GM19463 (cell line): ENCODE measurements at regions not wholly inside any gene's neighbourhood (a gene's known extent, or its start where the extent isn't known, plus 50 kb on each side); places are given as distances from the start of the nearest gene placed in this dataset.
A peak's percentile ranks its signal among the peaks of the same experiment; 100 is the strongest.
"Not testable (repeated sequence)": the region's sequence is repeated elsewhere in the genome, so short reads cannot be mapped to it uniquely, and the experiment has no call there.

ENCODE experiments used
- ATAC-seq: cut with Tn5 transposase; IDR thresholded peaks from one replicate; pipeline ENCODE4 v1.9.1; 2021; ENCODE audit warnings: mild to moderate bottlenecking, moderate library complexity; ENCODE audit not compliant: unreplicated experiment

DNA sequence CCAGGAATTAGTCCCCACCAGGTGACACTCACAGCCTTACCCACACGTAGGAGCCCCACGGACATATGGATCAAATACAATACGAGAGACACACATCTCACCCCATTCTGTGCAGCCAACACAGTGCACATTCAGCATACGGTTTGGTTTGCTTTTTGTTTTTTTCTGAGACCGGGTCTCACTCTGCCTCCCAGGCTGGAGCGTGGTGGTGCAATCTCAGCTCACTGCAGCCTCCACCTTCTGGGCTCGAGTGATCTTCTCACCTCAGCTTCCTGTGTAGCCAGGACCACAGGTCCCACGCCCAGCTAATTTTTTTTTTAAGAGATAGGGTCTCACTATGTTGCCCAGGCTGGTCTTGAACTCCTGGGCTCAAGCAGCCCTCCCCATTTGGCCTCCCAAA lies 102.8 kb downstream of the POTEB start:
- not testable (repeated sequence) for ATAC-seq

DNA sequence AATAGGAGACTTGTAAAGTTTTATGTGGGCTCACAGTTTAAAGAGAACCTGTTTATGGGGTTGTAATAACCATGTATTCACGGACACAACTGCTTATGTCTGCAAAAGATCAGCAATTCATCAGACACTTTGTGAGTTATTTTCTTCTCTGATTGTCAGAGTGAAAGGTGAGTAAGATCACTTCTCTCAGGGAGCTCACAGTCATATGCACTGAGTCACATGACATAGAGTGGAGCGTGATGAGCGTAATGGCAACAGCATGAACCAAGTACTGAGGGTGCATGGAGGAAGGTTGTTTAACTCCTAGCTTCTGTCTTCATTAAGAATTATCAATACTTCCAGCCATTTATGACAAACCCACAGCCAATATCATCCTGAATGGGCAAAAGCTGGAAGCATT lies 111.0 kb downstream of the POTEB start:
- ATAC-seq = not testable (repeated sequence)

- not testable (repeated sequence) for ATAC-seq
These were observed 113.8 kb downstream of the POTEB start for GRCh38 chr15:21763756-21764155.

DNA sequence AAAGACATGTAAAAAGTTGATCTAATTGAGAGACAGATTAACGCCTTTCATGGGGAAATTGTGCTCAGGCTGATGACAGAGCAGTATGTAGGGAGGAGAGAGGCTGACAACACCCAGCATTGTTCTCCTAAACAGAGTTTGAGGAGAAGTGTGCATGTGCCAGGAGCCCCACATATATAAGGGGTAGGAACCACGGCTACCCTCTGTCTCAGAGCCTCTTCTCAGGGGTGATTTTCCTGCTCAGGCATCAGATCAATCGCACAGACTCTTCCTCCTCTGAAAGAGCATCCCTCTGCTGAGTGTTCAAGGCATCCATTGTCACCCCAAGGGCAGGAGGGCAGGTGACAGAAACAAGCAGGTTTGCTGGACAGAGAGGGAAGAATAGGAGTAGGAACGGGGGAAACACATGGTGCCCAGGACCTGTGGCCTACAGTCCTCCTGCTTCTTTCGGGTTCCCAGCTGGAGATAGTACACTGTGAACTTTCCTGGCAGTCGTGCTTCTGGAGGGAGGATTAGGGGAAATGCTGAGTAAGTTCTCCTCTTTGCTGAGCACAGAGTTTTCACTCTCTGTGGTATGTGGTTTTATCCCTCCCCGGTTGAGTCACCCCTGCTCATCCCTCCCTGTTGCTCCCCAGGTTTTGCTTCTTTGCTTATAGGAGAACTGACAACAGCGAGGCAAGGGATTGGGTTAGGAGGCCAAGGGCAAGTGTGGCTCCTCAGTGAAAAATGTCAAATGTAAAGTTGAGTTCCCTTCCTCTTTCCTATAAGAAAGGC lies 117.1 kb downstream of the POTEB start:
- not testable (repeated sequence) for ATAC-seq

DNA sequence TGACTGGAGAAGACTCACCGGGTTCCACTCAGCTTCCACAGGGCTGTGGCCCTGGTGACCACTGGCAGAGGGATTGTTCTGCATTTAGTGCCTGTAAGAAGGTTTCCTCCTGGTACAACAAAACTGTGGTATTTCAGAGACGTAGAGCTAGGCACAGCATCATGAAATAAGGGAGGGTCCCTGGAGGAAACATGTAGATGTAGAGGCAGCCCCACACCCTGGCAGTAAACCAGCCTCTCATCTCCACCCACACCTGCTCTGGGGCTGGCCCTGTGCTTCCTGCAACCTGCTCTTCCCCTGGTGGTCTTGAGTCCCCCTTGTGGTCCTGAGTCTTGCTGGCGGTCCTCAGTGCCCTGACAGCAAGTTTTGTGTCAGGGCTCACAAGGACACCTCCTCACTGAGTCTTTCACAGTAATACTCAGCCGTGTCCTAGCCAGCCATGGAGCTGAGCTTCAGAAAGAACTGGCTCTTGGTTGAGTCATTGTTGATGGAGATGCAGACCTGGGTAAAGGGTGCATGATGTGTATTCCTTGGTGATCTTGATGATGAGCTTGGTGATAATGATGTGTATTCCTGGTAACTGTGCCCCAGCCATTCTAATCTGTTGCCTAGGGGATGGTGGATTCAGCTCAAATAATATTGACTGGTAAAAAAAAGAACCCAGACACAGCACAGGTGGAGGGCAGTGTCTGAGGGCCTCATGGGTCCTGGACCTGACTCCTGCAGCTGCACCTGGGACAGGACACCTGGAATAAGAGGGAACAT lies 118.0 kb downstream of the POTEB start:
- ATAC-seq = not testable (repeated sequence)

- ATAC-seq = not testable (repeated sequence)
These were observed 123.7 kb downstream of the POTEB start for GRCh38 chr15:21753838-21754237.

- not testable (repeated sequence) for ATAC-seq
These were observed 125.2 kb downstream of the POTEB start for GRCh38 chr15:21752124-21752957.

DNA sequence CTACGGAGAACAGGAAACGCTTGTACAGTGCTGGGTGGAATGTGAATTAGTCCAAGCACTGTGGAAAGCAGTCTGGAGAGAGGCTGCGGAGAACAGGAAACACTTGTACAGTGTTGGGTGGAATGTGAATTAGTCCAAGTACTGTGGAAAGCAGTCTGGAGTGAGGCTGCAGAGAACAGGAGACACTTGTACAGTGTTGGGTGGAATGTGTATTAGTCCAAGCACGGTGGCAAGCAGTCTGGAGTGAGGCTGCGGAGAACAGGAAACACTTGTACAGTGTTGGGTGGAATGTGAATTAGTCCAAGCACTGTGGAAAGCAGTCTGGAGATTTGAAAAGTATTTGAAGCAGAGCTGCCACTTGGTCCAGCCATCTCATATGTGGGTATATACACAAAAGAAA lies 128.4 kb downstream of the POTEB start:
- ATAC-seq = not testable (repeated sequence)

GRCh38 chr15:21744245-21744915 lies 133.2 kb downstream of the POTEB start:
- ATAC-seq = not testable (repeated sequence)

GRCh38 chr15:21742067-21742466 lies 135.5 kb downstream of the POTEB start:
- ATAC-seq = peak; percentile 75

- ATAC-seq = not testable (repeated sequence)
These were observed 139.5 kb downstream of the POTEB start for GRCh38 chr15:21738003-21738402.

DNA sequence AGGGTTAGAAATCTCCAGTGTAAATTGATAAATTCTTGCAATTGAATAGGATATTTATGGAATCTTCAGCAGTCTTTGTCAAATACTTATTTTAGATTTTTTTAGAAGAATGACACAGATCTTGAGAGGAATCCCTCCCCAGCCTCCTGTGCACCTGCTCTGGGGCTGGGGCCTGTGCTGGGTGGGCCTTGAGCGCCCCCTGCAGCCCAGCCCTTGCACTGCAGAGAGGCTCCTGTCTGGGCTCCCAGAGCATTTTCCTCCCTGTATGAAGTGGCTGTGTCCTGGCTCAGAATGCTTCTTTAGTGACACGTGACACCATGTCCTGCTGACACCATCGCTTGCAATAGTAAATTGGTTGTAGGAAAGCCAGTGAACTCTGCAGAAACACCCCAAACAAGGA lies 141.1 kb downstream of the POTEB start:
- ATAC-seq = not testable (repeated sequence)

GRCh38 chr15:21735837-21736236 lies 141.7 kb downstream of the POTEB start:
- ATAC-seq = not testable (repeated sequence)

GRCh38 chr15:21735368-21735767 lies 142.2 kb downstream of the POTEB start:
- ATAC-seq = not testable (repeated sequence)

DNA sequence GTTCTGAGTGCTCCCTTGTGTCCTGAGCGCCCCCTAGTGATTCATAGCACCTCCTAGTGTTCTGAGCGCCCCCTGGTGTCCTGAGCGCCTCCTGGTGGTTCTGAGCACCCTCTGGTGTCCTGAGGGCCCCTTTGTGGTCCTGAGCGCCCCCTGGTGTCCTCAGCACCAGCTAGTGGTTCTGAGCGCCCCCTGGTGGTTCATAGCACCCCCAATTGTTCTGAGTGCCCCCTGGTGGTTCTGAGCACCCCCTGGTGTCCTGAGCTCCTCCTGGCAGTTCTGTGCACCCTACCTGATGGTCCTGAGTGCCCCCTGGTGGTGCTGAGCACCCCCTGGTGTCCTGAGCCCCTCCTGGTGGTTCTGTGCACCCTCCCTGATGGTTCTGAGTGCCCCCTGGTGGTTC lies 146.0 kb downstream of the POTEB start:
- ATAC-seq = peak; percentile 41

DNA sequence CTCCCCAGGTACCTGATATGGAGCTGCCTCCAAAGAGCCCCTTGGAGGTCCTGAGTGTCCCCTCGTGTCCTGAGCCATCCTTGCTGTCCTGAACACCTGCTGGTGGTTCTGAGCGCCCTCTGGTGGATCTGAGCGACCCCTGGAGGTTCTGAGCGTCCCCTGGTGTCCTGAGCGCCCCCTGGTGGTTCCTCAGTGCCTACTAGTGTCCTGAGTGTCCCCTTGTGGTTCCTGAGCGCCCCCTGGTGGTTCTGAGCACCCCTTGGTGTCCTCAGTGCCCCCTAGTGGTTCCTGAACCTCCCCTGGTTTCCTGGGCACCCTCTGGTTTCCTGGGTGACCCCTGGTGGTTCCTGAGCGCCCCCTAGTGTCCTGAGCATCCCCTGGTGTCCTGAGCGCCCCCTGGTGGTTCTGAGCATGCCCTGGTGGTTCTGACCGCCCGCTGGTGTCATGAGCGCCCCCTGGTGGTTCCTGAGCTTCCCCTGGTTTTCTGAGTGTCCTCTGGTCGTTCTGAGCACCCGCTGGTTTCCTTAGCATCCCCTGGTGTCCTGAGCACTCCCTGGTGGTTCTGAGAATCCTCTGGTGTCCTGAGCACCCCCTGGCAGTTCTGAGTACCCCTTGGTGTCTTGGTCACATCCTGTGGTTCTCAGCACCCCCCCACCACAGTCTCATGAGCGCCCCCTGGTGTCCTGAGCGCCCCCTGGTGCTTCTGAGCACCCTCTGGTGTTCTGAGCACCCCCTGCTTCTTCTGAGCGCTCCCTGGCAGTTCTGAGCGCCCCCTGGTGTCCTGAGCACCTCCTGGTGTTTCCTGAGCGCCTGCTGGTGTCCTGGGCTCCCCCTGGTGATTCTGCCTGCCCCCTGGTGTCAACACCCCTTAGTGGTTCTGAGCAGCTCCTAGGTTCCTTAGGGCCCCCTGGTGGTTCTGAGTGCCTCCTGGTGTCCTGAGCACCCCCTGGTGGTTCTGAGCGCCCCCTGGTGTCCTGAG lies 146.8 kb downstream of the POTEB start:
- ATAC-seq = peak; percentile 72

- ATAC-seq = not testable (repeated sequence)
These were observed 152.5 kb downstream of the POTEB start for GRCh38 chr15:21724988-21725387.

DNA sequence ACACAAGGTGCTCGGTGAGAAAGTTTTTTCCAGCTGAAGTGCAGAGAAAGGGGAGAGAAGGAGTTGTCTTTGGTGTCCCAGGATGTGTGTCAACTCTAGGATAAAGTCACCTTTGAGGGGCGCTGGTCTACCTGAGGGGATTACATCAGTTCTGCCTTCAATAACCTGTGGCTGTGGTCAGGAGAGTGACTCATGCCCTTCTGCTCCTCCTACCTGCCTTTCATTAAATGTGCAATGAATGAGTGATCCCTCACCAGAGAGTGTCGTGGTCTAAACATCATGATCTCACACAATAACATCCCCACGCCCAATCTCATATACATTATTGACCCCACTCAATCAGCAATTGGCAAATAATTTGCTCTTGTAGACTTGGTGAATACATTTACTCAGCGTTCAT lies 156.4 kb downstream of the POTEB start:
- ATAC-seq = not testable (repeated sequence)

- peak; percentile 73 for ATAC-seq
These were observed 158.8 kb downstream of the POTEB start for GRCh38 chr15:21718779-21719178.
